GM04503 (cell line): ENCODE measurements at regions not wholly inside any gene's neighbourhood (a gene's known extent, or its start where the extent isn't known, plus 50 kb on each side); places are given as distances from the start of the nearest gene placed in this dataset.
"Not testable (repeated sequence)": the region's sequence is repeated elsewhere in the genome, so short reads cannot be mapped to it uniquely, and the experiment has no call there.

Source experiments
- DNase-seq: peaks from one replicate; pipeline ENCODE4 v3.0.0-alpha.2; 2012; ENCODE audit warnings: low read depth

- DNase-seq: no peak
Observed at GRCh38 chr2:183623227-183623626, 499.0 kb downstream of the NUP35 start.

- no peak for DNase-seq
Observed at GRCh38 chr2:183630964-183631363, 506.7 kb downstream of the NUP35 start.

- DNase-seq: no peak
Observed at GRCh38 chr2:183656121-183656520, 531.9 kb downstream of the NUP35 start.

GRCh38 chr2:183665425-183665824 is 541.2 kb downstream of the NUP35 start:
- DNase-seq: no peak

GRCh38 chr2:183666031-183666430 is 541.8 kb downstream of the NUP35 start:
- DNase-seq: no peak

GRCh38 chr2:183671233-183671632 is 547.0 kb downstream of the NUP35 start:
- DNase-seq: no peak

GRCh38 chr2:183678908-183679307 is 554.7 kb downstream of the NUP35 start:
- DNase-seq: no peak

GRCh38 chr2:183680573-183680972 is 556.3 kb downstream of the NUP35 start:
- no peak for DNase-seq

- DNase-seq: no peak
Observed at GRCh38 chr2:183684686-183685085, 560.4 kb downstream of the NUP35 start.

- no peak for DNase-seq
Observed at GRCh38 chr2:183696028-183696427, 571.8 kb downstream of the NUP35 start.

GRCh38 chr2:183709829-183710228 is 585.6 kb downstream of the NUP35 start:
- no peak for DNase-seq

- DNase-seq: no peak
Observed at GRCh38 chr2:183718246-183718645, 594.0 kb downstream of the NUP35 start.

- DNase-seq: no peak
Observed at GRCh38 chr2:183723278-183723677, 599.0 kb downstream of the NUP35 start.

- no peak for DNase-seq
Observed at GRCh38 chr2:183729380-183729779, 605.1 kb downstream of the NUP35 start.

- DNase-seq: no peak
Observed at GRCh38 chr2:183740241-183740640, 616.0 kb downstream of the NUP35 start.

- no peak for DNase-seq
Observed at GRCh38 chr2:183752571-183752970, 628.3 kb downstream of the NUP35 start.

- no peak for DNase-seq
Observed at GRCh38 chr2:183759033-183759432, 634.8 kb downstream of the NUP35 start.

- no peak for DNase-seq
Observed at GRCh38 chr2:183773775-183774174, 649.5 kb downstream of the NUP35 start.

- DNase-seq: no peak
Observed at GRCh38 chr2:183780072-183780471, 655.8 kb downstream of the NUP35 start.

GRCh38 chr2:183782436-183782835 is 658.2 kb downstream of the NUP35 start:
- DNase-seq: no peak

- DNase-seq: not testable (repeated sequence)
Observed at GRCh38 chr2:183788796-183789195, 664.6 kb downstream of the NUP35 start.

GRCh38 chr2:183792165-183792924 is 668.1 kb downstream of the NUP35 start:
- not testable (repeated sequence) for DNase-seq

- DNase-seq: no peak
Observed at GRCh38 chr2:183798535-183798934, 674.3 kb downstream of the NUP35 start.

- no peak for DNase-seq
Observed at GRCh38 chr2:183799761-183800160, 675.5 kb downstream of the NUP35 start.
